ENCODE measurements at regions not wholly inside any gene's neighbourhood (a gene's known extent, or its start where the extent isn't known, plus 50 kb on each side); places are given as distances from the start of the nearest gene placed in this dataset.

- TF ChIP-seq ZNF274 (IDR thresholded peaks at IDR 0.05; ENCODE audit: low read length): no peak
- TF ChIP-seq ZNF274 (tag by site-specific recombination; IDR thresholded peaks at IDR 0.05; ENCODE audit: borderline replicate concordance): no peak
- TF ChIP-seq ZNF114 (tag by site-specific recombination; IDR thresholded peaks at IDR 0.05): no peak
- no peak for TF ChIP-seq CTCF (tag by site-specific recombination; IDR thresholded peaks at IDR 0.05)
- TF ChIP-seq, protein P1, sequence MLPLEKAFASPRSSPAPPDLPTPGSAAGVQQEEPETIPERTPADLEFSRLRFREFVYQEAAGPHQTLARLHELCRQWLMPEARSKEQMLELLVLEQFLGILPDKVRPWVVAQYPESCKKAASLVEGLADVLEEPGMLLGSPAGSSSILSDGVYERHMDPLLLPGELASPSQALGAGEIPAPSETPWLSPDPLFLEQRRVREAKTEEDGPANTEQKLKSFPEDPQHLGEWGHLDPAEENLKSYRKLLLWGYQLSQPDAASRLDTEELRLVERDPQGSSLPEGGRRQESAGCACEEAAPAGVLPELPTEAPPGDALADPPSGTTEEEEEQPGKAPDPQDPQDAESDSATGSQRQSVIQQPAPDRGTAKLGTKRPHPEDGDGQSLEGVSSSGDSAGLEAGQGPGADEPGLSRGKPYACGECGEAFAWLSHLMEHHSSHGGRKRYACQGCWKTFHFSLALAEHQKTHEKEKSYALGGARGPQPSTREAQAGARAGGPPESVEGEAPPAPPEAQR (tag by site-specific recombination; IDR thresholded peaks at IDR 0.05): no peak
- TF ChIP-seq ZNF514 (tag by site-specific recombination; IDR thresholded peaks at IDR 0.05): no peak
- no peak for TF ChIP-seq ZNF335 (tag by site-specific recombination; conservative IDR thresholded peaks at IDR 0.05)
- no peak for TF ChIP-seq ZNF24 (tag by site-specific recombination; IDR thresholded peaks at IDR 0.05)
- TF ChIP-seq ZNF561 (tag by site-specific recombination; IDR thresholded peaks at IDR 0.05; ENCODE audit: borderline replicate concordance): no peak
Observed at GRCh38 chr7:153523320-153524015, 528.7 kb upstream of the DPP6 start.
